Activated naive CD4-positive, alpha-beta T cell treated with anti-CD3 and anti-CD28 coated beads, Interleukin-2, amount 50 U/mL, for 16 hours (primary cell): ENCODE measurements at regions not wholly inside any gene's neighbourhood (a gene's known extent, or its start where the extent isn't known, plus 50 kb on each side); places are given as distances from the start of the nearest gene placed in this dataset.

Source experiments
- DNase-seq: peaks from one replicate; pipeline ENCODE4 v3.0.0-alpha.2; 2020

GRCh38 chr3:170751899-170752293 lies 118.1 kb downstream of the RPL22L1 start:
- no peak for DNase-seq

- no peak for DNase-seq
Observed at GRCh38 chr3:170751083-170751898, 118.7 kb downstream of the RPL22L1 start.

- DNase-seq: no peak
Observed at GRCh38 chr3:170750478-170750830, 119.5 kb downstream of the RPL22L1 start.

- DNase-seq: no peak
Observed at GRCh38 chr3:170749765-170750477, 120.1 kb downstream of the RPL22L1 start.

GRCh38 chr3:170749185-170749584 lies 120.8 kb downstream of the RPL22L1 start:
- DNase-seq: no peak

- DNase-seq: no peak
Observed at GRCh38 chr3:170746175-170746942, 123.6 kb downstream of the RPL22L1 start.

GRCh38 chr3:170745211-170745718 lies 124.7 kb downstream of the RPL22L1 start:
- DNase-seq: no peak

GRCh38 chr3:170741756-170742529 lies 128.1 kb downstream of the RPL22L1 start:
- DNase-seq: no peak

GRCh38 chr3:170740726-170741591 lies 129.0 kb downstream of the RPL22L1 start:
- DNase-seq: no peak

GRCh38 chr3:170740285-170740684 lies 129.7 kb downstream of the RPL22L1 start:
- no peak for DNase-seq

GRCh38 chr3:170739410-170739809 lies 130.6 kb downstream of the RPL22L1 start:
- no peak for DNase-seq

- DNase-seq: no peak
Observed at GRCh38 chr3:170738766-170739165, 131.2 kb downstream of the RPL22L1 start.

- no peak for DNase-seq
Observed at GRCh38 chr3:170737498-170738162, 132.4 kb downstream of the RPL22L1 start.

- no peak for DNase-seq
Observed at GRCh38 chr3:170735821-170736220, 134.2 kb downstream of the RPL22L1 start.

- no peak for DNase-seq
Observed at GRCh38 chr3:170734735-170735065, 135.3 kb downstream of the RPL22L1 start.

- DNase-seq: no peak
Observed at GRCh38 chr3:170734043-170734734, 135.8 kb downstream of the RPL22L1 start.

GRCh38 chr3:170732660-170733245 lies 137.2 kb downstream of the RPL22L1 start:
- DNase-seq: no peak

GRCh38 chr3:170731281-170731680 lies 138.7 kb downstream of the RPL22L1 start:
- DNase-seq: no peak

GRCh38 chr3:170730071-170730812 lies 139.8 kb downstream of the RPL22L1 start:
- DNase-seq: no peak
